ENCODE measurements at regions not wholly inside any gene's neighbourhood (a gene's known extent, or its start where the extent isn't known, plus 50 kb on each side); places are given as distances from the start of the nearest gene placed in this dataset.

DNA sequence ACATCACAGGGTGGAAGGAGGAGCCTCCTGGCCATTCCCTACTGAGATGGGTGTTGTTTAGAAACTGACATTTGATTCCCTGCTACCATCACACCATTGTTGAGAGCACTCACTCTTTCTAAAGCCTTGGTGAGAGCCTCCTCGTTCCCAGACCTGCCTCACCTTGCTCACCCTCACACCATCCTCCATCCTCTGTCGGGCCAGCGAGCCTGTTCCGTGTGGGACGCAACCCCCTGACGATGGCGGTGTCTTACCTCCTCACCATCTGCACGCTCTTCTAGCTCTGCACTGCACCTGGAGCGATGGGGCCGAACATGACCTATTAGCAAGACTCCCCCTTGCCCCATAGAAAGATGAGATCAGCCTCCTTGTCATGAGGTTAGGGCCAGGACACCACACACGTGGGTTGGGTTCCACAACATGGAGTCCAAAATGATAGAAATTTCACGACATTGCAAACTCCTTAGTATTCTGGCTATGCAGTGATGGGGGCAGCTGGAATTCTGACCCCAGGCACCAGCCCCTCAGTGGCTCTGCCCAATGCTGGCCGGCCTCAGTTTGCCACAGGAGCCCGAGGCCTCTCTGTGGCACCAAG, 1017.9 kb downstream of the TBC1D22A start:
- no peak for TF ChIP-seq CTCF (IDR thresholded peaks at IDR 0.05)
- no peak for TF ChIP-seq POLR2A (IDR thresholded peaks at IDR 0.05)
- TF ChIP-seq EP300 (IDR thresholded peaks at IDR 0.05), result no peak

Measured in tibial nerve (tissue), 4 donors.